HG02943 (cell line): ENCODE measurements at regions not wholly inside any gene's neighbourhood (a gene's known extent, or its start where the extent isn't known, plus 50 kb on each side); places are given as distances from the start of the nearest gene placed in this dataset.
"Not testable (repeated sequence)": the region's sequence is repeated elsewhere in the genome, so short reads cannot be mapped to it uniquely, and the experiment has no call there.

Experiments
- ATAC-seq: cut with Tn5 transposase; IDR thresholded peaks from one replicate; pipeline ENCODE4 v1.9.1; 2021; ENCODE audit warnings: mild to moderate bottlenecking, low read depth, moderate library complexity; ENCODE audit not compliant: unreplicated experiment

DNA sequence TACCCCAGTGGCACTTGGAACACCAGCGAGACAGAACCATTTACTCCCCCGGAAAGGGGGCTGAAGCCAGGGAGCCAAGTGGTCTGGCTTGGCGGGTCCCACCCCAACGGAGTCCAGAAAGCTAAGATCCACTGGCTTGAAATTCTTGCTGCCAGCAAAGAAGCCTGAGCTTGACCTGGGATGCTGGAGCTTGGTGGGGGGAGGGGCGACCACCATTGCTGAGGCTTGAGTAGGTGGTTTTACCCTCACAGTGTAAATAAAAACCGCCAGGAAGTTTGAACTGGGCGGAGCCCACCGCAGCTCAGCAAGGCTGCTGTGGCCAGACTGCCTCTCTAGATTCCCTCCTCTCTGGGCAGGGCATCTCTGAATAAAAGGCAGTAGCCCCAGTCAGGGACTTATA is 62.8 kb downstream of the RPS24 start:
- not testable (repeated sequence) for ATAC-seq

DNA sequence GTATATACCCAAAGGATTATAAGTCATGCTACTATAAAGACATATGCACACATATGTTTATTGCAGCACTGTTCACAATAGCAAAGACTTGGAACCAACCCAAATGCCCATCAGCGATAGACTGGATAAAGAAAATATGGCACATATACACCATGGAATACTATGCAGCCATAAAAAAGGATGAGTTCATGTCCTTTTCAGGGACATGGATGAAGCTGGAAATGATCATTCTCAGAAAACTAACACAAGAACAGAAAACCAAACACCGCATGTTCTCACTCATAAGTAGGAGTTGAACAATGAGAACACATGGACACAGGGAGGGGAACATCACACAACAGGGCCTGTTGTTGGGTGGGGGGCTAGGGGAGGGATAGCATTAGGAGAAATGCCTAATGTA is 68.9 kb downstream of the RPS24 start:
- ATAC-seq: not testable (repeated sequence)

DNA sequence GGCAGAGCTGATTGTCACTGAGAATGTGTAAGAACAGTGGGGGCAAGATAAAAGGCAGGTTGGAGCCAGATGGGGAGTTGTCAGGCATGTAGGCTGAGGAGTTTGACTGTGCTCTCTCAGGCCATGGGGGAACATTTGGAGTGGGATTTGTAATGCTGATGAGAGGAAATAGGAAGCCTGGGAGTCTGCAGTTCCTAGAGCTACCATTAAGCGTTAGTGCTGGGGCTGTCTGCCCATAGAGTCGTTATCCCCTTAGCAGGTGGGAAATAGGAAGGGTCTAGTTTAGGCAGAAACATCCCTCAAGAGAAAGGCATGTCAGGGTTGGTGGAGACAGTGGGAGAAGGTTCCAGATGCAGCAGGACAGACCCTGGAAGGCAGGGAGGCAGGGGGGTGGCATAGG is 75.5 kb downstream of the RPS24 start:
- no peak for ATAC-seq

DNA sequence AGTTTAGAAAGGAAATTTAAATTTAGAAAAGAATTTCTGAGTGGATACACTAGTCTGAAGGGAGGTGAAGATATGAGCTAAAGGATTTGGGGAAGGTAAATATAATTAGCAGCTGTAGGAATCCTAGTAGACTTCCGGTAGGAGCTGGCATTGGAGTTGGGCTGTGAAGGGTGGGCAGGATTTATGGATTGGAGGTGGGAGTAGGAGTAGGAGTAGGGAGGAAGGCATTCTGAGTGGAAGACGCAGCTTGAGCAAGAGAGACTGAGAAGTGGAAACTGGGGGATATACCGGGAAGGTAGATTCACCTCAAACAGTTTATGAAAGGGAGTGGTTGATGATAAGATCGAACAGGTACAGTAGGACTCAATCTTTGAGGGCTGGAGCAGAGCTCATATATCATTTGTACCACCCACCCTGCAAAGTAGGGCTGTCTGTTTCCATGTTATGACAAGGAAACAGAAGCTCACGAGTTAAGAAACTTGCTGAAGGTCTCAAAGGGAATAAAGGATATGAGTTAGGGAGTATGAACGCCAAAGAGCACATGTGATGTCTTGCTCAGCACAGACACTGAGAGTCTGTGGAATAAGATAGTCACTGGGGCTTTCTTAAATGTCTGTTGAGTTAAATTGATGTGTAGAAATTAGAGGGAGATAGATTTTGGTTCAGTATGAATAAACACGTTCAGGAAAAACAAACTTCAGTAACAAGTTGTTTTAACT is 81.6 kb downstream of the RPS24 start:
- ATAC-seq: no peak

DNA sequence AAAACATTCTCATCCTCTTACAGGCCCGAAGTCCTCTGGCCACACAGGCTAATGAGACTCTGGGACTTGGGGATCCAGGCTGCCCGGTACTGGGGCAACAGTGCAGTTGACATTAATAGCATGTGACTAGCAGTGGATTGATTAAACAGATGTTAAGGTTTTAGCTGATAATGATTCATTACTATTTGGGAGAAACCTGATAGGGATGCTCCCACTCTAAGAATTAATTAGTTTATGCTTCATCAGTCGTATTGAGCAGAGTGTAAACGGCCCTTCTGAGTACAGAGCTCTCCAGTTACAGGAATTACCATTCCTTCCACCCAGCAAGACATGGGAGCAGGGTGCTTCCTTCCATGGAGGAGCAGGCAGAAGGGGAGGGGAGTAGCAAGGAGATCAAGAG is 82.7 kb downstream of the RPS24 start:
- no peak for ATAC-seq

DNA sequence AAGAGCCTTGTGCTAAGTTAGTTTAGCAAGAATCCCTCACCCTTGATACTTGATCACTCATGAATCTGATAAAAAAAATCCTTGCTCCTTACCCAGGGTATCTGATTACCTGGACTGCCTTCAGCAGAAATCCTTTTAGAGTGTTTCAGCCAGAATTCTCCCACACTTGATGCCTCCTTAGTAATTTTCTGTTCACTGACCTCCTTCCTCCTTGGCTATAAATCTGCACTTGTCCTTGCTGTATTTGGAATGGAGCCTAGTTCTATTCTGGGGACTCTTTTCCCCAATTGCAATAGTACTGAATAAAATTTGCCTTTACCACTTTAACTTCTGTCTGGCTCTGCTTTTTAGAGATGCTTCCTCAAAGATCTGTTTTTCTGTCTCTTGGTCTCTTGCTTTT is 84.9 kb downstream of the RPS24 start:
- ATAC-seq: no peak

DNA sequence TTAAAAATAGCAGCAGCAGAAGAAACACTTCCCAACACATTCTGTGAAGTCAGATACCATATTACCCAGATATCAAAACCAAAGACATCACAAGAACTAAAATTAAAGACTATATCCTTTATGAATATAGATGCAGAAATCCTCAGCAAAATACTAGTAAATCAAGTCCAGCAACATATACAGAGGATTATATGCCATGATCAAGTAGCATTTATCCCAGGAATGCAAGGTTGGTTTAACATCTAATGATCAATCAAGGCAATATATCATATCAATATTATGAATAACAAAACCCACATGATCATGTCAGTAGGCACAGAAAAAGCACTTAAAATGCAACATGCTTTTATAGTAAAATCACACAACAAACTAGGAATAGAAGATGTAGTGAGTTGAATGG is 88.1 kb downstream of the RPS24 start:
- no peak for ATAC-seq

DNA sequence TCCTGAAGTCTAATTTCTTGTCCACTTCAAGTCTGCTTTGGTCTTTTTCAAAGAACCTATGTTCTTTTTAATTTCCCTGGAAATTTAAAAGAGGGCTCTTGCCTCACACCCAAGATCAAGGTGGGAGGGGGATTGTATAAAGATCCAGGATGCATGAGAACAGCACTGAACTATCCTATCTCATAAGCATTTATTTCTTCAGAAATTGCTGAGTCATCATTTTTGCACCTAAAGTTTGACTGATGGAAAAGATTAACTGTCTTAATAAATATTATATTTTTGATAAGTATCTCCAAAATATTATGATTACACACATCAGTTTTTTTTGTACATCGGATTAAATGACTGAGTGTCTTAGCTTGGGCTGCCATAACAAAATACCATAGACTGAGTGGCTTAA is 90.5 kb downstream of the RPS24 start:
- no peak for ATAC-seq

DNA sequence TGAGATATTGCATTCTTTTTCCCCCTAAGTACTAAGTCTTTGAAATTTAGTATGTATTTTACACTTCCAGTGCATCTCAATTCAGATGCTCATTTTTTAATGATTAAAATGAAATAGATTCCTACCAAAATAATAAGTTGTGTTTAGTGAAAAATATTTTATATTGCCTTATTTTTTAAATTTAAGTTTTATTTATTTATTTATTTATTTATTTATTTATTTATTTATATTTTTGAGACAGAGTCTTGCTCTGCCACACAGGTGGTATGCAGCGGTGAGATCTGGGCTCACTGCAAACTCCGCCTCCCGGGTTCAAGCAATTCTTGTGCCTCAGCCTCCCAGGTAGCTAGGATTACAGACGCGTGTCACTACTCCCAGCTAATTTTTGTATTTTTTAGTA is 95.5 kb downstream of the RPS24 start:
- ATAC-seq: no peak

DNA sequence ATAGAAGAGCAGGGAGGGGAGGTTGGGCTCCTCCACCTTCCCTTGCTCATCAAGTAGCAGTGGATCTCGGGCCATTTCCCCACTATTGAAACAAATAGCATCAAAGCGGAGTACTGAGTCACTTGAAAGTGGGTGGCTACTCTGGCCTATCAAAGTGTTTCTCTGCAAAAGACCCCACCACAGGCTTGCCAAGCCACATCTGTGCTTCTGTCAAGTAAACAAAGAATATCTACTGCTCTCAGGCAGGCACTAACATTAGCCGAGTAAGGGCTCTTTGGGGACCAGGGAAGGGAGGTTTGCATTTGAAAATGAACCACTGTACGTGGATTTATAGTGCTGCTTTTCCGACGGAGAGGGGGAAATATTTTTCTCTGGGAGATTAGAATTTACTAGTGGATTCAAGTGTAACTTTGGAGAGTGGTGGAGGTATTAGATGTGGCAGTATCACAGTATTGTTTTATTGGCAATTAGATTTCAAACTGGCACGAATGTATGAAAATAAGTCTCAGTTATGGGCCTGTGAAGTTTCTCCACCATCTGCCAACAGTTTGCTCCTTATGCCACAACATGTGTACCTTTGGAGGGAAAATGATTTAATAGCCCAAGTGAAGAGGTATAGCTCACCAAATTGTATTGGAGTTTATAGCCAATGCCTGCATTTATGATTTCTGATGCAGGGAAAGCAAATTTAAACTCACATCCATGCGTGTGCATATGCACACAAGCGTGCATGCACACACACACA is 97.5 kb downstream of the RPS24 start:
- ATAC-seq: no peak

DNA sequence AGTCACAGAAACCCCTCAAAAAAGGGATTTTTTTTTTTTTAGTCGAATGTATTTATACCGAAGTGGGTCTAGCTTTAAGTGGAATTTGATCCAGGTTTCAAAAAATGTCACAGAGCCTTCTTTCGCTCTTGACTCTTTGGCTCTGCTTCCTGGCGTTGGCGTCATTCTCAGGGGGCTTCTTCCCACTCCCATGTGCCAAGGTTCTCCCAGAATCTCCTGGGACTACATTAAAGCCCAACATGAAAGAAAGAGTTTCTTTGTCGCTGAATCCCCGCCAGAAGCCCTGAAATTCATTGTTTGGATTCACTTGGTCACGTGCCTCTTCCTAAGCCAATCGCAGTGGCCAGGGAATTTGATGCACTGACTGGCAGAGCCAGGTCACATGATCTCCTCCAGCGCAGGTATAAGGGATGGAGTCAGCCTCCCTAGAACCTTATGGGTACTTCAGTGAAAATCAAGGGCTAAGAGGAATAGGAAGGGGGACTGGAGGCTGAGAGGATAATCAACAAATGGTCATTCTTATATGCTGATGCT is 101.2 kb downstream of the RPS24 start:
- no peak for ATAC-seq

DNA sequence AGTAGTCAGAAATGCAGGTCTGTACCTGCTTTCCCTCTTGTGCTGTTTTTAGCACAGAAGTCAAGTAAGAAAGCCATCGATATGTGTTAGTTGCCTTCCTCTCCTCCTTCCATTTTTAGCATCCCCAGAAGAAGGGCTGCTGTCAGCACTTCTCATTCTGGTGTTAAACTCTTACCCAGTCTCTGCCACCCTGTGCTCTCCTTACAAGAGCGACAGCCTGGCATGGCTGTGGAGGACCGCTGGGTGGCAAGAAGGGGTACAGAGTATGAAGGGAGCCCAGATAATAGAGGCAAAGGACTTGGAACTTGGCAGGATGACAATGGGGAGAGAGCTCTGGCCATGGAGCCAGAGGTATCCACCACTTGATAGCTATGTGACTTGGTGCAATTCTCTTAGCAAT is 103.5 kb downstream of the RPS24 start:
- no peak for ATAC-seq

DNA sequence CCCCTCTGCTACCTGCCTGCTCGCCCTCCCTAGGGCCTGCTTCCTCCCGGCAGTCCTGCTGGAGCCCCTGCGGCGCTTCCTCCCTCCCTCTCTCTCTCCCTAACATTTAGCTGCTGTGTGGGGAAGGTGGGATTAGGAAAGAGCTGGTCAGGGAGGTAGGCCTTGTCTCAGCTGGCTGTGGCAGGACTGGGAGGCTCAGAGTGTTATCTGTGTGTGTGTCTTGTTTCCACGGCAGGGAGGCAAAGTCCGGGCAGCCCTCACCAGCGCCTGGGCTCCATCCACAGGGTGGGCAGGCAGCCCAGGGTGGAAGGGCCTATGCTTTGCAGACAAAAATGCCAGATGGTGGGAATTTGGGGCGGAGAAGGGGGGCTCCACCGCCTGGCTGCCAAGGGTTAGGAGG is 105.7 kb downstream of the RPS24 start:
- ATAC-seq: no peak

DNA sequence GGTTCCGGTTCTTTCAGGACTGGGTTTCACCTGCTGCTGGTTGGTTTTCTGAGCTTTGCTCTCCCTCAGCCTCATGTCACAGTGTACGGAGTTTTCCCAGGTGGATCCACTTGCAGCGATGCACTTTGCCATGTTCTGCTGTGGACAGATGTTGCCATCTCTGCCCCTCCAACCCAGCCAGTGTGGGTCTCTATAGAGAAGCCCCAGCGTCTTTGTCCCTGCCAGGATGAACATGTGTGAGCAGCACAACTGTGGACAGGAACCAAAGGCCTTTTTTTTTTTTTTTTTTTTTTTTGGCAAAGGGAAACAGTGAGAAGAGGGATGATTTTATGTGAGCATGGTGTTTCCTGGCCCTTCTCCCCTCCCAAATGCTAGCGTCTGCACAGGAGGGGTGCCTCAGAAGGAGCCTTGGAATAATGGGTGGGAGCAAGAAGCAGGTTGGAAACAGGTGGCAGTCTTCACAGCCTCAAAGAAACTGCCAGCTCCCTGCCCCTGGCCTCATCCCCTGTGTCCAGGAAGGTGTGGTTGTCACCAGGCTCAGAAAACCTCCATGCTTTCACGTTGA is 106.5 kb downstream of the RPS24 start:
- no peak for ATAC-seq

DNA sequence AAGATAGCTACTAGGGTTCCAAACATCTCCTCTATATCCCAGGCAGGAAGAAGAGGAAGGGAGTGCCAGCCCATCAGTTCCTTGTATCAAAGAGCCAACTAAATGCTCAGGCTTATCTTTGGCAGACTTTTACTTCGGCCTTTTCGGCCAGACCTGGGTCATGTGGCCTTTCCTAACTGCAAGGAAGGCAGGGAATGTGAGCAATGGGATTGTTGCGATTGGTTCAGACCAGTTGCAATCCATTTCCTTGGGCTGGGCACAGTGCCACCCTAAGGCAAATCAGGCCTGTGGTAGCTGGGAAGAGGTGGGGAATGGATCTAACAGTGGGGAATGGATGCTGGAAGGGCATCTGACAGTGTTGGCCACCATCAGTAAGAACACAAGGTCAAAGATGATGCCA is 109.9 kb downstream of the RPS24 start:
- ATAC-seq: no peak

DNA sequence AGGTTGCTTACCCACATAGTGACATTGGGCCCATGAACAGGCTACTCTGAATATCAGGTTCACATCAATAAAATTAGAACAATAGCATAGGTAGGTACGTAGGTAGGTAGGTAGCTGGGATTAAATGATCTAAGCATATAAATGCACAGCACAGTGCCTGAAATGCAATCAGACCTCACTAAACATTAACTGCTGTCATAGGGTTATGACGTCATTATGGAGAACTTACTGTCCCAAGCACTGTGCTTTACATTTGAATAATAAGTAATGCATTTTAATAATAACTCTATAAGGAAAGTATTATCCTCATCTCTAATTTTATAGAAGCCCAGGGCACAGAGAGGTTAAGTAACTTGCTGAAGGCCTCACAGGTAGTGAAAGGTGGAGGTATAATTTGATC is 112.5 kb downstream of the RPS24 start:
- no peak for ATAC-seq

DNA sequence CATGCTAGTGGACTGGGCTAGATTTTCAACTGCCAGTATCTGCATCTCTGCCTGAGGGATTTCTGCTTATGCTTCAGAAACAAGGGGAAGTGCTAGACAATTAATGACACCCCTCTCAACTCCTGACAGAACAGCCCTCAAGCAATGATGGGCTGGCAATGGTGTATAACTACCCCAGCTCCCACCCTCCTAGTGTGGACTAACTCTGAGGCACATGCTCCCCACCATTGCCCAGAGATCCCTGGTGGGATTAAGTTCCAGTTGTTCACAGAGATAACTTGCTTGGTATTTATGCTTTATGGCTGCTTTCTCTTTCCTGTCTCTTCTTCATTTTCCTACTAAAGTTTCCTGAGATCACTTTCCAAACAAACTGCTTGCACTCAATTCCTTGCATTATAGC is 113.5 kb downstream of the RPS24 start:
- ATAC-seq: no peak

DNA sequence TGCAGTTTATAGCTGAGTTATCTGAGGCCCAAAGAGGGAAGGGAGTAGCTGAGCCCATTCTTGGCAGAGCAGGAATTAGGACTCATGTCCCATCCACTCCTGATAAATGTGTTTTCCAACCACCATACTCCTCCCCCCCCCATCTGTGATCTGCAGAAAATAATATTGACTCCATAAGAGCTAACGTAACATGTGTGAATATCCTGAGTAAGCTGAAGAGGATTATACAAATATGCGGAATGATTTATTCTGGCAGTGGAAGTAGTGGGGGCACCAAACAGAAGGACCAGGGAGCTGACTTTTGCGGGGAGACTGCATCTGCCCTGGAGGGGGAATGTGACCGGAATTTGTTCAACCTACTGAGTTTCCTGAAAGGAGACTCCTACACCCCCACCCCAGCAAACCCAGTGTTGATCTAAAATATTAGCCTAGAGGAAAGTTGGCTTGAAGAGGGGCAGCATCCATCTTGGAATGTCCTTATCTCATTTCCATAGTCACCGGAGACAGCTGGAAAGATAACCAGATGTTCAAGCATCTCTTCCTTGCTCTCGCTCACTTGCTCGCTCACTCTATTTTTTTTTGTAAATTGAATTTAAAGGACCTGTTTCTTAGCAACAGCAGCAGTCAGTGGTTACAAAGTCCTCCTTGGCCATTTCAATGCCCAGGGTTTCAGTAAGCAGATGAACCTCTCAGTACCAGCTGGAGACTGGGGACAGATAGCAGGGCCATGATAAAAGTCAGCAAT is 114.7 kb downstream of the RPS24 start:
- no peak for ATAC-seq

DNA sequence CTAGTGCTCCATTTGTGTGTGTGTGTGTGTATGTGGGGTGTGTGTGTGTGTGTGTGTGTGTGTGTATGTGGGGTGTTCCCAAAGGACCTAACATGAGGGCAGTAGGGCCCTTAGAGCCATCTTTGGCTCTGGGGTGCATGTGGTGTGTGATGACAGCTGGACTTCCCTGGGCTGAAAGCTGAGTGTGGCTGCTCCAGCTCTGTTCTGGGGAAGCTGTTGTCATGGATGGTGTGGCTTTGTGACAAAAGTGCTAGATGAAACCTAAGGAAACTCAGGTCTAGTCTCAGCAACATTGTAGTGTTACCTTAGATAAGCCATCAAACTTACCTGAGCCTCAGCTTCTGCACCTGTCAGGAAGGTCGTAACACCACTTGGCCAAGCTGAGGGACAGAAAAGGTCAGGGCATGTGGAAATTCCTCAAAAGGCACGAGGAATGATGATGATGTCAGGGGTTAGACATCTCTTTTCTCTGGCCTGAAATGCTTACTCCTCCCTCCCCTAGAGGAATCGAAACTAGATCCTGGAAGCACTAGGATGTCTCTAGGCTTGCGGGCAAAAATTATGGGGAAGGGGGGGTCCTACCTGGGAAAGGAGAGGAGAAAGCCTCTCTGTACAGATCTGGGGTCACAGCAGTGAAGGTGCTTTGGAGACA is 115.4 kb downstream of the RPS24 start:
- ATAC-seq: no peak

DNA sequence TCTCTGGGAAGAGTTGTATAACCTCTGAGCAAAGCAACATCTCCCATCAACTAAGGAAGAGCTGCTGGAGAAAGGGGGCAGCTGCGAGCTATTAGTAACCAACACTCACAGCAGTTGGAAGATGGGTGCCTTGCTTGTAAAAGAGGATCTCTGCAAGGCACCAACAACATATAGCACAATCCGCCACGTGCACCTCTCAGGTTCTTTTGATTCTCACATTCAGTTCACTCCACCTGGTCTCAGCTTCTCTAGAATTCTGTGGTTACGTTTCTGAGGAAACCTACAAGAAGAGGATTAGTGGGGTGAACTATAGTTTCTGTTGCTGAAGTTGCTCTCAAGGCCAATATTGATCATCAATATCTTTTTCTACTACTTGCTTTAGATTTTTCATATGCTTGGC is 117.1 kb downstream of the RPS24 start:
- ATAC-seq: no peak

DNA sequence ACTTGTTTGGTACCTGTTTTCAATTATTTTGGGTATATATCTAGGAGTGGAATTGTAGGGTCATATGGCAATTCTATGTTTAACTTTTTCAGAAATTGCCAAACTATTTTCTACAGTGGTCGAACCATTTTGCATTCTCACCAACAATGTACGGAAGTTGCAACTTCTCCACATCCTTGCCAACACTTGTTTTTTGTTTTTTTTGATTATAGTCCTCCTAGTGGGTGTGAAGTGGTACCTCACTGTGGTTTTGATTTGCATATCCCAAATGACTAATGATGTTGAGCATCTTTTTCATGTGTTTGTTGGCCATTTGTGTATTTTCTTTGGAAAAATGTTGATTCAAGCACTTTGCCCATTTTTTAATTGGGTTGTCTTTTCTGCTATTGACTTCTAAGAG is 122.1 kb downstream of the RPS24 start:
- no peak for ATAC-seq
